Tibial artery (tissue), 4 donors: ENCODE measurements at regions not wholly inside any gene's neighbourhood (a gene's known extent, or its start where the extent isn't known, plus 50 kb on each side); places are given as distances from the start of the nearest gene placed in this dataset.

Source experiments
- DNase-seq, 2 donors: peaks; one replicate each; pipeline ENCODE4 v3.0.0-alpha.2; 2019
- H3K27ac ChIP-seq, 2 donors: fragments of 200-600 bp; sonication (generic) in 1 of 2; 1 replicate in 1 of 2; 2 replicates in 1 of 2; pipeline ENCODE4 v1.5.1; 2018 to 2019; ENCODE audit warnings: mild to moderate bottlenecking in 1 of 2
- H3K27me3 ChIP-seq, 2 donors: fragments of 200-600 bp; sonication (generic) in 1 of 2; one replicate each; pipeline versions ENCODE4 v1.5.1 to v1.6.0; 2016 to 2019
- H3K36me3 ChIP-seq, 3 donors: fragments of 200-600 bp; sonication (generic) in 2 of 3; one replicate each; pipeline ENCODE4 v1.5.1; 2016 to 2019; ENCODE audit warnings: mild to moderate bottlenecking in 2 of 3
- H3K4me1 ChIP-seq, 4 donors: fragments of 200-600 bp; sonication (generic) in 2 of 4; 1 replicate in 3 of 4; 2 replicates in 1 of 4; pipeline ENCODE4 v1.5.1; 2016 to 2019
- H3K4me3 ChIP-seq, 2 donors: fragments of 200-600 bp; sonication (generic) in 1 of 2; 1 replicate in 1 of 2; 2 replicates in 1 of 2; pipeline ENCODE4 v1.5.1; 2018 to 2019; ENCODE audit warnings: mild to moderate bottlenecking in 2 of 2
- H3K9me3 ChIP-seq, 3 donors: fragments of 200-600 bp; sonication (generic) in 1 of 3; one replicate each; pipeline ENCODE4 v1.5.1; 2016 to 2019
- intact Hi-C: fragments of 100-400 bp; cut with DNase I; formaldehyde crosslinking; loops from one replicate; pipeline ENCODE4 v1.15.0; 2023; ENCODE audit warnings: low total_unique reads
- TF ChIP-seq, protein P1 (sequence below), 2 experiments: fragments of 200-600 bp in 1 of 2; fragments of 450-650 bp in 1 of 2; IDR thresholded peaks; one replicate each; pipeline ENCODE4 v1.5.1; 2017 to 2019; ENCODE audit warnings: antibody characterized with exemption in 2 of 2, mild to moderate bottlenecking in 1 of 2, moderate library complexity in 1 of 2

- H3K4me3 ChIP-seq: no peak overlapping the region
- TF ChIP-seq, protein P1, sequence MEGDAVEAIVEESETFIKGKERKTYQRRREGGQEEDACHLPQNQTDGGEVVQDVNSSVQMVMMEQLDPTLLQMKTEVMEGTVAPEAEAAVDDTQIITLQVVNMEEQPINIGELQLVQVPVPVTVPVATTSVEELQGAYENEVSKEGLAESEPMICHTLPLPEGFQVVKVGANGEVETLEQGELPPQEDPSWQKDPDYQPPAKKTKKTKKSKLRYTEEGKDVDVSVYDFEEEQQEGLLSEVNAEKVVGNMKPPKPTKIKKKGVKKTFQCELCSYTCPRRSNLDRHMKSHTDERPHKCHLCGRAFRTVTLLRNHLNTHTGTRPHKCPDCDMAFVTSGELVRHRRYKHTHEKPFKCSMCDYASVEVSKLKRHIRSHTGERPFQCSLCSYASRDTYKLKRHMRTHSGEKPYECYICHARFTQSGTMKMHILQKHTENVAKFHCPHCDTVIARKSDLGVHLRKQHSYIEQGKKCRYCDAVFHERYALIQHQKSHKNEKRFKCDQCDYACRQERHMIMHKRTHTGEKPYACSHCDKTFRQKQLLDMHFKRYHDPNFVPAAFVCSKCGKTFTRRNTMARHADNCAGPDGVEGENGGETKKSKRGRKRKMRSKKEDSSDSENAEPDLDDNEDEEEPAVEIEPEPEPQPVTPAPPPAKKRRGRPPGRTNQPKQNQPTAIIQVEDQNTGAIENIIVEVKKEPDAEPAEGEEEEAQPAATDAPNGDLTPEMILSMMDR (IDR thresholded peaks at IDR 0.05): no peak
- peak overlapping the region; percentile 79 to 81 for H3K27ac ChIP-seq
- no peaks in the 10 kb centered on the region for H3K9me3 ChIP-seq
- H3K4me1 ChIP-seq: peaks cover 0 to 66% (median 54%) of the 10 kb centered on the region in 4 donors
- intact Hi-C loops: loop anchor here (10.0 kb wide), 1 partner anchor 51 kb away; no protein-coding TSS in a partner anchor
- H3K36me3 ChIP-seq: no peaks in the 10 kb centered on the region
- no peaks in the 10 kb centered on the region for H3K27me3 ChIP-seq
- DNase-seq: peak; percentile 31 to 70
Measured at GRCh38 chr2:41965173-41965908, 82.5 kb upstream of the PKDCC start.

DNA sequence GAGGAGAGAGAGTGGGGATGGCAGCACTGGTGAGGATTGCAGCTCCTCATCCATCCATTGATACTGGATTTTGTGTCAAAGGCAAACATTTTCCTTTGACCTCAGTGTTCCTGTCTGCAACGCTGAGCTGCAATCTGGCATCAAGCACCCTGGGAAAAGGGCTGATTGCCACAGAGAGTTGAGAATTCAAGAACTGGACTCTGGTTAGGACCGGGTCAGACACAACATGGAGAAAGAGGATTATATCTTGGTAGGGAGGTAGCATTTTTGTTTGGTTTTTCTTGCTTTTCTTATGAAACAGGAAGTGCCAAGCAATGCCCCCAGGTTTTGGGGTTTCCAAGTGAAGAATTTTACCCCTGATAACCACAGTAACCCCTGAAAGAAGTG lies 81.9 kb upstream of the PKDCC start:
- no peaks in the 10 kb centered on the region for H3K9me3 ChIP-seq
- TF ChIP-seq, protein P1 (IDR thresholded peaks at IDR 0.05): no peak
- DNase-seq: peak; percentile 83 to 89
- H3K27me3 ChIP-seq: no peaks in the 10 kb centered on the region
- intact Hi-C loops: loop anchor here (10.0 kb wide), 1 partner anchor 51 kb away; no protein-coding TSS in a partner anchor
- no peak overlapping the region for H3K4me3 ChIP-seq
- H3K4me1 ChIP-seq: peaks cover 0 to 66% (median 54%) of the 10 kb centered on the region in 4 donors
- H3K36me3 ChIP-seq: no peaks in the 10 kb centered on the region
- H3K27ac ChIP-seq: peak overlapping the region; percentile 79 to 81

DNA sequence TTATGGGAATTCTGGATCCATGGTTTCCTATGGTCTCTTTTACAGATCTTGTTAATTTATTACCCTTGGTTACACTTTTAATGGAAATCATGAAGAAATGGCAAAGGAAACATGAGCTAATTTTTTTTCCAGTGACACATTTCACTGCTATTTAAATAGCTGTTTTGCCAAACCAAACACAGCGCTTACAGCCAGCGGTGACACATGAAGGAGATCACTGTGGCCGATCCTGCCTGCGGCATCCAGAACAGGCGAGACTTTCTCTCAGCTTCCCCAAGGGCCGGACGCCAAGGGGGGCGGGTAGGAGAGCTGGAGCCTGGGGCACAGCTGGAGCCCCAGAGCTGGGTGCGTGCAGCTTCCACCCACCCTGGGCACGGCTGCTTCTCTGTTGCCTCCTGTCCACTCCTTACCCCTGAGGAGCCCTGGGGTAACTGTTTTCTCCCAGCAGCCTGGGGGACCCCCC lies 81.4 kb upstream of the PKDCC start:
- Histone ChIP-seq H3K4me3 (peak overlapping the region in 1 of 2 donors; percentile 4), H3K9me3 (no peaks in the 10 kb centered on the region), H3K27ac (peak overlapping the region; percentile 79 to 81), H3K4me1 (peaks cover 0 to 66% (median 54%) of the 10 kb centered on the region in 4 donors), H3K27me3 (no peaks in the 10 kb centered on the region), H3K36me3 (no peaks in the 10 kb centered on the region)
- intact Hi-C loops: loop anchor here (10.0 kb wide), 1 partner anchor 52 kb away; no protein-coding TSS in a partner anchor
- TF ChIP-seq, protein P1 (IDR thresholded peaks at IDR 0.05): no peak
- peak; percentile 93 to 96 for DNase-seq

DNA sequence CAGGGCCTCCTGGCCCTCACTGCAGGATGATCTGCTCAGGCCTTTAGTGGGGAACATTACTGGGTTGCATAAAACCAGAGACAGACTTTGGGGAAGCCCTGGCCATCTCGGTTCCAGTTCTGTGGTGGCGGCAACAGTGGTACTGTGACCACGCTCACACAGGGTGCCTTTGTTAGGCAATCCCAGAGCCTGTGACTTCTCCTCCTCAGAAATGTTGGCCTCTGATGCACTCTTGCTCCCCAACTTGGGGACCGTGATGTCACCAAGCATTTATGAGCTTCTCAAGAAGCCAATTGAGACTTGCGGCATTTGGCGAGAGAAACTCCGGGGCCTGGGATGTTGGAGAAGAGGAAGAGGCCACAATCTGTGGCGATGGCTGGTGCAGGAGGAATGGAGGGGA lies 80.9 kb upstream of the PKDCC start:
- Histone ChIP-seq H3K4me3 (peak overlapping the region in 1 of 2 donors; percentile 4), H3K9me3 (no peaks in the 10 kb centered on the region), H3K27ac (peak overlapping the region; percentile 79 to 81), H3K36me3 (no peaks in the 10 kb centered on the region), H3K27me3 (no peaks in the 10 kb centered on the region), H3K4me1 (peaks cover 0 to 66% (median 54%) of the 10 kb centered on the region in 4 donors)
- TF ChIP-seq, protein P1 (IDR thresholded peaks at IDR 0.05): no peak
- peak; percentile 71 to 86 for DNase-seq
- intact Hi-C loops: loop anchor here (10.0 kb wide), 1 partner anchor 52 kb away; no protein-coding TSS in a partner anchor

DNA sequence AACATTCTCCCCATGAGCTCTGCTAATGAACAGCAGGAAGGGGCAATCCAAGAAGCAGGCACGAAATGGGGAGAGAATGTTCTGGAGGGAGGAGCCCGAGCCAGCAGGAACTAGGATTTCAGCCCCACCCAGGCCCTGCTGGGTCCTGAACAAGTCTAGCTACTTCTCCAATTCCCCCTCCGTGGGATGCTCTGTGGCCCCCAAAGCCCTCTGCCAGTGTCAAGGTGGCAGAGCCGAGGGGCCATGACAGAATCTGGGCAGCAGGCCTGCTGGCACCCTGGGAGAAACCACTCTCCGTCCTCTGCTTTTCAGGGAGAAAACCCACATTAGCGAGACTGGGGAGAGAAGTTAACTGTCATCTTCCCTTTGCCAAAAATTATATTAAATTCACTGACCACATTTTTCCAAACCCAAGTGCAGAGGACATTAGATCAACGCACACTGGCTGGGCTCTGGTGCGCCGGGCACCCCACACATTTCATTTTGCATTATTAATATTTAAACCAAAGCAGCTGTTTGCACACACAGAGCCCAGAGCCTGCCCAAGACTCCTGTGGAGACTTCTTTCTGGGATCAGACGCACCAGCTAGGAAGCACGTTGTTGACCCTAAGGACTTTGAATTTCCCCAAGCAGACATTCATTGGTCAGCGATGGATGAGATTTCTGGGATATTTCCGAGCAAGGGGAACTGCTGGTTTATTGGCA lies 80.2 kb upstream of the PKDCC start:
- H3K4me1 ChIP-seq: peaks cover 0 to 63% (median 54%) of the 10 kb centered on the region in 4 donors
- H3K4me3 ChIP-seq: no peak overlapping the region
- intact Hi-C loops: loop anchor here (10.0 kb wide), 1 partner anchor 53 kb away; no protein-coding TSS in a partner anchor
- TF ChIP-seq, protein P1 (IDR thresholded peaks at IDR 0.05): no peak
- H3K36me3 ChIP-seq: no peaks in the 10 kb centered on the region
- H3K27me3 ChIP-seq: no peaks in the 10 kb centered on the region
- peak; percentile 65 to 85 for DNase-seq
- peak overlapping the region; percentile 79 to 81 for H3K27ac ChIP-seq
- H3K9me3 ChIP-seq: no peaks in the 10 kb centered on the region
